CD4-positive, alpha-beta T cell treated with Interleukin-6 at 100 ng/mL for 8 hours (primary cell): ENCODE measurements at regions not wholly inside any gene's neighbourhood (a gene's known extent, or its start where the extent isn't known, plus 50 kb on each side); places are given as distances from the start of the nearest gene placed in this dataset.

Experiments used
- DNase-seq: peaks from one replicate; pipeline ENCODE4 v3.0.0-alpha.2; 2020; ENCODE audit warnings: mixed read lengths, low spot score

DNA sequence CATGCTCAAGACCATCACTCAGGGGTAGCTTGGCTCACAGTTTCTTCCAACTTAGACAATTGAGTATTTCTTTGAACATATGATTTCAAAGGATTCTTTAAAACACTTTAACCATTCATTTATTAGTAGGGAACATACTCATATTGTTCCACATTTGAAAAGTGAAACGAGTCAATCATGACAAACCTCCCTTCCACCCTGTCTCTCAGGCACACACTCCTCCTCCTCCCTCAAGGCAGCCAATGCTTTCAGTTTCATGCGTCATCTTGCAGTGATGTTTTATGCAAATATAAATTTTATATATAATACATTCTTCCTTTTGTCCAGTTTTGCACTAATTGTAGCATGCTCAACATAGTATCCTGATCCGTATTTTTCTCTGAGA, 126.0 kb upstream of the BOD1 start:
- DNase-seq: no peak

DNA sequence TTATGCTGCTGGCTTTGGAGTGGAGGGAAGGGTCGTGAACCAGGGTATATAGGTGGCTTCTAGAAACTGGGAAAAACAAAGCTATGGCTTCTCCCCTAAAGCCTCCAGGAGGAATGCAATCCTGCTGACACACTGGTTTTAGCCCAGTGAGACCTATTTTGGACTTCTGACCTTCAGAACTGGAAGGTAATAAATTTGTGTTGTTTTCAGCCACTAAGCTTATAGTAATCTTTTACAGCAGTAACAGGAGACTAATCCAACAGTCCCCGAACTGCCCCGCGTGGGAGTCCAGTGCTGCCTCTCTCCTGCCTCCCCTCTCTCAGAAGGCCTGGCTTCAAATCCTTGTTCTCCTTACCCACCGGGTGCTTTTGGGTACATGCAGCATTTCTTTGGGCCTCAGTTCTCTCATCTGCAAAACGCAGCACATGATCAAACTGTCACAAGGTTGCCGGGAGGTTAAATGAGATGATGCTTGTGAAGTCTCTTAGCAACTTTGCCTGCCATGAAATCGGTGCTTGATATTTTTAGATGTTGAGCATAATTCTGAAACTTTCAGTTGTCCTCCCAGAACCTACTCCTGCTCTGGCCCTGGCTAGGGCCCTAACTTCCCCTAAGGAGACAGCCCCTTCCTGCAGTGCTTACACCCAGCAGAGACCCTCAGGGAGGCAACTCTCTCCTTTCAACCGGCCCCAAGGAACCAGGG, 127.3 kb upstream of the BOD1 start:
- no peak for DNase-seq

DNA sequence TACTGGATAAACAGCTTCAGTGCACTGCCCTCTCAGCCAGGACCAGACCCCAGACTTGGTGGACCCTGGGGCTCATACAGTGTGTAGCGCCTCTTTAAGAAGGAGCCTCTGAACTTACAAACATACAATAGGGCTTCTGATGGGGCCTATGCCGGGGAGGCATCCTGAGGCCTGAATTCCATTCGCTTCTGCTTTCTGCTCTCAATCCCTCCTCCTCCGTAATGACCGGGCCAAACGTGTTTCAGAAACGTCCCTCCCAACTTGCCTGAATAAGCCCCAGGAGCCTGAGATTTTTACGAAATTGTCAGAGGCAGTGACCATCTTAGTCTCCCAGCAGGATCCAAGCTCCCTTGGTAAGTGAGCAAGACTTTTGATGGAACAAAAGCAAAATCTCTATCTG, 128.1 kb upstream of the BOD1 start:
- DNase-seq: no peak

DNA sequence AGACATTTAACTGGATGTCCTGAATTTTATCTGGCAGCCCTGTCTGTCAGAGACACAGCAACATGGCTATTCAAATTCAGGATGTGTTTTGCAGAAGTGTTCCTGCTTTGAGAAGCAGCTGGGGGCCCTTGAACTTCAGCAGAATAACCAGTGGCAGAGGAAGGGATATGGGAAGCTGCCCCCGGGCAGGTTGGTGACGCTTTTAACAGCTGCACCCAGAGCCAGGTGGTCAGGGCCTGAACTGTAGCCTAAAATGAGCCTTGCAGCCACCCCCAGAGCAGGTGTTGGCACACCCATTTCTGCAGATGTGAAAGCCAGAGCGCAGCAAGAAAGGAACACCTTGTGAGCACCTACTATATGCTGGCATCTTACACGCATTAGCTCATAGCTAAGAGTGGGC, 128.7 kb upstream of the BOD1 start:
- no peak for DNase-seq

DNA sequence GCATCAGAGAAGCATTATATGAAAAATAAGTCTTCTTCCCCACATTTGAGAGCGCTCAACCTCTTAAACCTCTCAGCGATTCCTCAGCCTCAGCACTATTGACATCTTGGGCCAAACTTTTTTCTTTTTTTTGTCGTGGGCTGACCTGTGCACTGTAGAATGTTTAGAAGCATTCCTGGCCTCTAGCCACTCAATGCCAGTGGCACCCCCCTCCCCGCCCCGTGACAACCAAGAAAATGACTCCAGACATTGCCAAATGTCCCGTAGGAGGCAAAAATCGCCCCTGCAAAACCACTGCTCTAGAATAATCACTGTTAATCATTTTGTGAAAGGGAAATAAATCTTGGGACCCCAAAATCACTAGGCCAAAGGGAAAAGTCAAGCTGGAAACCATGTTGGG, 129.1 kb upstream of the BOD1 start:
- DNase-seq: no peak

DNA sequence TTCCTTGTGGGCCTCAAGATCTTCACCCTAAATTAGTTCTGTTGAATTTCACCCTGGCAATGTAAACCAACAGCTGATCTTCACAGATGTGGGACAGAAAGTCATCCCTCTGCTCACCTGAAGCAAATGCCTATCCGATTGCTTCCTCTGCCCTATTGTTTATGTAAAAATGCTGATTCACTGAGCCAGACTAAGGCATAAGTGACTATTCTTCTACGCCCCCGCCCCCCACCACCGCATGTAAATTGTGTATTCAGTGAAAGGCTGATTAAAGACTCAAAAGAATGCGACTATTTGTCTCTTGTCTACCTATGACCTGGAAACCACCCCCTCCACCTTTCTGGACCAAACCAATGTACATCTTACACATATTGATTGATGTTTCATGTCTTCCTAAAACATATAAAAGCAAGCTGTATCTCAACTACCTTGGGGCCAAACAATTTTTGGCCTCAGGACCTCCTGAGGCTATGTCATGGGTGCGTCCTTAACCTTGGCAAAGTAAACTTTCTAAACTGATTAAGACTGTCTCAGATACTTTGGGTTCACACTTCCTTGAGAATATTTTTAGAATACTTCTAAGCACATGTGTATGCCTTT, 129.7 kb upstream of the BOD1 start:
- DNase-seq: no peak

DNA sequence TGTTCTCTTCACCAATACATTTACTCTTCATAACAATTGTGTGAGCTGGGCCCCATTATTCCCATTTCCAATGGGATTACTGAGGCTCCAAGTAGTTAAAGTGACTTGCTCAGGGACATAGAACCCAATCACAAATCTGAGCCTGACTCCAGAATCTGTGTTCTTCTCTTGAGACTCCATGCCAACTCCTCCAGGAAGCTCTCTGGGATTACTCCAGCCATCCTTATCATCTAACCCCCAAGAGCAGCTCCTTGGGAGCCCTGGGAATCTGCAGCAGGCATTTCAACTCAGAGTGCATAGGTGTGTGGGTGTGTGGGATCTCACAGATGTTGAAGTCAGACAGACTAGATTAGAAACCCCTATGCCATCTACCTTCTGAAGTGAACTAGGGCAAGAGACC, 131.4 kb upstream of the BOD1 start:
- DNase-seq: no peak

DNA sequence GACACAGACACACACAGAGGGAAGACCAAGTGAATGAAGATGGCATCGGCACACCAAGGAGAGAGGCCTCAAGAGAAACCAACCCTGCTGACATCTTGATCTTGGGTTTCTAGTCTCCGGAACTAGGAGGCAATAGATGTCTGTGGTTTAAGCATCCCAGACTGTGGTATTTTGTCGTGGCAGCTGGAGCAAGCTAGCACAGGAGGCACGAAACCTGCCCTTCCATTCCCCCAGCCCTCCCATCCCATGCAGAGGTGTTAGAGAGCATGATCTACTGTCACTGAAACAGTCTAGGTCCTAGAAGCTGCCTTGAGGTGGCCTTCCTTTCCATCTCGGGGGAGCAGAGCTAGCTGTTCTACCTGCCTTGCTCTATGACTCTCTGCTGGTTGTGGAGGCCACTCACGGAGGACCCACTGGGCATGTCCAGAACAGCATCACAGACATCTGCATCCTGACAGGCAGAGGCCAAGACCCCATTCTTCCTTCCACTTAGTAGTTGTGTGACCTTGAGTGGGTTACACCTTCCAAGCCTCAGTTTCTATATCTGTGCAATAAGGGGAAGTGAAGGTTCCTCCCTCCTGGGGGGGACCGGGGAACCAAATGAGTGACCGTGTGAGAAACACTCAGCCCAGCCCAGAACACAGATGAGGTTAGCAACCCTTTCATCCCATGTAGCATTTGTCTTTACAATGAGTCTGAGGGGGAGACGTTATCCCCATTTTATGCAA, 134.3 kb upstream of the BOD1 start:
- no peak for DNase-seq

DNA sequence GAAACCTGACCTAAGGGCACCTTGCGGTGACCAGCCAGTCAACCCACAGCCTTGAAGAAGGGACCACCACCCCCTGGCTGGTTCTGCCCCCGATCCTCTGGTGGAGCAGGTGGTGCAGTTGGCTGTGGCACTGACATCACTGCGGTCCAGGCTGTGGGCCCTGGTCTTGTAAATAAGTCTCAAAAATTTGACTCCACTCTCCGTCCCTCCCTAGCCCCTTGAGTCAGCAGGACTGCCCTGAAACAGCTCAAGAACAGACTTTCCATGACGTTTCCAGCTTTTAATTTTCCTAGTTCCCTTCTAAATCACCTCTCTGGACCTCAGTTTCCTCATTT, 134.8 kb upstream of the BOD1 start:
- no peak for DNase-seq

DNA sequence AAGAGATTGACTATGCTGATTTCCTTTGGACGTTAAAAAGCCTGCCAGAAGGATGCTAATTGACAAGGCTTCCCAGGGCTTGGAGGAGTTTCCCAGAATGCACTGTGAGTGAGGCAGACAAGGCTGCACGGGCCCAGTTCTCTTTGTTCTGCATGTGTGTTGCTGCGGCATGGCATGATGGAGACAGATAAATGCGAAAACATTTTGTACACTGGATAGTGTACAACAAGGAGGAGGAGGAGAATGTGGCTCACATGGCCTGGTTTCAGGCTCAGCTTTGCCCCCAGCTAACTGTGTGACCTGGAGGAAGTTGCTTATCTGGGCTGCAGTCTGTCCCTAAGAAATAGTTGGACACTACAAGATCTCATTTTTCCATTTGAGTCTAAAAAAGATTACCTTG, 135.5 kb upstream of the CPEB4 start:
- DNase-seq: no peak

DNA sequence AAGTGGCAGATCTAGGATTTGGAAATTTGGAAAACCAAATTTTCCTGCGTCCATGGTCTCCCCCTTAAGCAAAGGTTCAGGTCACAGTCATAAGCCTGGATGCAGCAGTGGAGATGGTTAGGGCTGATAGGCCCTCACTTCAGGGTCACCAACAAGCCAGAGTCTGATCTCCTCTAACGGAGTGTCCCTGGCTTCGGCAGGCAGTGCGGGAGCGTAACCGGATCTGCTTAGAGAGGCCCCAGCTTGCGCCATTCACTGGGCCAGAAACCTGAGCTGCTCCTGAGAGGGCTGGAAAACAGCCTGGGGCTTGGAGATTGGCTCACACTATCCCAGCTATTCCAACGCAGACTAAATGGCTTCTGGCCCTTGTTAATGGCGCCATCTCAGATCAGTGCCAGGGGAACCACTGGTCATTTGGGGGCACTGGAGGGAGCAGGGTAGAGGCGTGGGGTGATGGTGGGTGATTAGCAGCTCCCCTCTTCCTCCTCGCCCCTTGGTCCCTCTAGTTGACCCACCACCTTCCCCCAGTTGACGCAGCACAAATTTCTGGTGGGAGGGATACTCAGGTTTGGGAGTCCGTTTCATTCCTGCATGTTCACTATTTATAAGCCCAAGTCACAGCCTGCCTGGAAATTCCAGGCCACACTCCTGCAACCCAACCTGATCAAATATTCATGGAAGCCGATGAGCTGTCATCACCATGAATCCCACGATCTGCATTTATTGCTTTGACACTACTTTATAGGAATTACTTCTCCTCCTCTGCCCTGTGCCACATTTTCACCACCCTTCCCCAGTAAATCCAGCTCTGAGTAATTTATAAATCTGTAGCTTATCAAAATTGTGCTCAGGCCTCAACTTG, 134.6 kb upstream of the CPEB4 start:
- DNase-seq: no peak

DNA sequence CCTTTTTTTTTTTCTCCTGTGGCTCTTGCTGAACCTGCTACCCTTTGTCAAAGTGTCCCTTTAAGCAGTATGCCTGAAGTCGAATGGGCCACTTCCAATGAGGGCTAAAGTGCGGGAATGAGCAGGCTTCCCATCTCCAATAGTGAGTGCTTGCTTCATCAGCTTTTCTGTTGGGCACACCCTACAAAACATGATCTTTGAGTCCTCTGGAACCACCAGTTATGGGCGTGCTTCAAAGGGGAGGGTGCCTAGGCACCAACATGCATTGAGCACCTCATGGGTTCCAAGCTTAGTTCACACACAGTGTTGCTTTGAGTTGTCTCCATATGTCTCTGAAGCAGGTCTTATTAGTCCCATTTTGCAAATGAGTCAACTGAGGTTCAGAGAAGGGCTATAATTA, 132.8 kb upstream of the CPEB4 start:
- DNase-seq: no peak

DNA sequence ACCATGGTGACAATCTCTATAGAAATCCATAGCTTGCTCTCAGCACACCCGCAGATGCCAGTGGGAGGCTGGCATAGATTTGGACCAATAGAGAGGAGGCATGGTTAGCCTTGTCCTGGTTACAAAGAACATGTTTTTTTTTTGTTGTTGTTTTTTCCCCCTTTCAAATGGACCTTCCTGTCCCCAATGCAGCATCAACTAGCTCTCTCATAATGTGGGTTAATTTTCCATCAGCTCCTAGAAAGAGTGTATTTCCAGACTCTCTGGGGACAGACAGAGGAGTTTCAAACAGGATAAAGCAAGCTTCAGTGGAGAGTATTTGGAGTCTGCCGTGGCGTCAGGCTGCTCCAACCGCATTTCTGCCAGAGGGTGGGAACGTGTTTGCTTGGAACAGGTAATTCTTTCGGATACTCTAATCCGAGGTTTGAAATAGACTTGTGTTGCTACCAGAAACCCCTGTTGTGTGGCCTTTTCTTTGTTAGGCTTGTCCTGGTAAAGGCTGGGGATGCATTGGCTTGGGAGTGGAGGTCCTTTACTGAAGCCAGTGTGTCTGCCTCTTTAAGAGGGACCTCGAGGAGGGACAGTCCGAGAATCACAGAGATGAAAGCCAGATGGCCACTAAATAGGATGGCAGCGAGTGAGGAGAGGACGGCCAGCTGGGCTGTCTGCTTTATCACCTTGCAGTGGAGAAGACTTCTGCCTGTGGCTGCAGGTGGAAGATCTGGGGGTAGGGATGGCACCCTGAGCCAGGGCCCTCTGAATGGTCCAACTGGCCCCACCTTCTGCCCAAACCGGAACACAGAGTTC, 130.5 kb upstream of the CPEB4 start:
- no peak for DNase-seq

DNA sequence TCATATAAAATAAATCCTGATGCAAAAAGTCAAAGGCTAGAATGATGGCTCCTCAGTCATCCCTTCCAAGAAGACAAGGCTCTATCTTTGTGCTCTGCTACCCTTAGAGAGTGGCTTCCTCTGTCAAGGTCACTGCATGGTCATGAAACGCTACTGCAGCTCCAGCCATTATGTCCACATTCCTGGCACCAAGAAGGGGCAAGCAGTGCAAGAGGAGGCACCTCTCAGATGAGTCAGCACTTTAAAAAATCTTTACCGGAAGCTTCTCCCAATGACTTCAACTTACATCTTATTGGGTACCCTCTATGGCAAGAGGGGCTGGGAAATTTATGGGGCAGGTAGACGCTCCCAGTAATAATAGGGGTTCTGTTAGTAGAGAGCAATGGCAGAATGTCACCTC, 129.5 kb upstream of the CPEB4 start:
- no peak for DNase-seq

DNA sequence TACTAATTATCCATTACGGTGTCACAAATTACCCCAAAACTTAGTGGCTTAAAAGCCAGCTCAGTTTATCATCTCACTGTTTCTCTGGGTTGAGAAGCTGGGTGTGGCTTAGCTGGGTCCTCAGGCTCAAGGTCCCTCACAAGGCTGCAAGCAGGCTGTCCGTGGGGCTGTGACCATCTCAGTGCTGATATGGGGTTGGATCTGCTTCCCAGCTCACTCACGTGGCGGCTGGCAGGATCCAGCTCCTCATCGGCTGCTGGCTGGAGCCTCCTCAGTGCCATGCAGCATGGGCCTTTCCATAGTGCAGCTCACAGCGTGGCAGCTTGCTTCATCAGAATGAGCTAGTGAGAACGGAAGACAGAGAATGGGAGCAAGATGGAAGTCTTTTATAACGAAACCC, 128.5 kb upstream of the CPEB4 start:
- no peak for DNase-seq

DNA sequence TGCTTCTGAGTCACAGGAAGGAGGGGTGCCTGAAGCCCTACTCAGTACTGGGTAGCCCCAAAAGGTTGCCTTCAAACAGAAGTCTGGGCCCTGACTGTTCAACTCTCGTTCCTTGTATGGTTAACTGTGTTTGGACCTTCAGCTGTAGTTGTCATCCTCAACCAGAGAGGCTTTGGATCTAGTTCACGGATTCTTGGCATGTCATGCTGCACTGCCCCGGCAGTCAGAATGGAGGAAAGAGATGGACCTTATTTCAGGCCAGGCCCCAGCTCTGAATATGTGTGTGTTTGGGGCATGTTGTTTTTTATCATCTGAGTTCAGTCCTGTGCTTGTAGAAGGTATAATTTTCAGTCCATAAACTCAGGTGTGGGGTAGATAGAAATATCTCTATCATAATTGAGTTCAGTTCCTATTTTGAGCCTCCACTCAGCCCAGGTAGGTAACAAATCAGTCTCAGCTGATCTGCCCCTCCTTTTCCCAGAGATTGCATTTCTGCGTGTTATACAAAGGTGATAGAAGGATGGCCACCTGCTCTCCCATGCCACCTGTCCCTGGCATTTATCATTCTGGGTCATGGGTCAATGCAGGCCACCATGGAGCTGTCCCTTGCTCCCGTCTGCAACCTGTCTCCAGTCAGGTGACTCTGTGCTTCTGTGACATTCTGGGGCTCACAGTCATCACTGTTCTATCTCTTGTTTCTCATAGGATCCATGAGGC, 127.5 kb upstream of the CPEB4 start:
- DNase-seq: no peak

DNA sequence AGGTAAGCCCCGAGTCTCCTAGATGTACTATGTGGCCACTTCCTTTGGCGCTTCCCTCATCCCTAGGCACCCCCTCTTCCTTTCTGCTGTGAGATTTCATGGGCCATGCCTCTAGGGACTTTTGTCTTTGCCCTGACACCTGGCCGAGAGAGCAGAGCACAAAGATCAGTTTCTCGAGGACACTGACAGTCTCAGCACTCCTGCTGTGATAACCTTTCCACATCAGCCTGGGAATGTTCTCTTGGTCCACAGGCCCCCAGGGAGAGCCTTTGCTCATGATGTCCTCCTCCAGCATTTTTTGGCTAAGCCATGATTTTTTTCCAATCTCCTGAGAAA, 127.0 kb upstream of the CPEB4 start:
- DNase-seq: no peak

DNA sequence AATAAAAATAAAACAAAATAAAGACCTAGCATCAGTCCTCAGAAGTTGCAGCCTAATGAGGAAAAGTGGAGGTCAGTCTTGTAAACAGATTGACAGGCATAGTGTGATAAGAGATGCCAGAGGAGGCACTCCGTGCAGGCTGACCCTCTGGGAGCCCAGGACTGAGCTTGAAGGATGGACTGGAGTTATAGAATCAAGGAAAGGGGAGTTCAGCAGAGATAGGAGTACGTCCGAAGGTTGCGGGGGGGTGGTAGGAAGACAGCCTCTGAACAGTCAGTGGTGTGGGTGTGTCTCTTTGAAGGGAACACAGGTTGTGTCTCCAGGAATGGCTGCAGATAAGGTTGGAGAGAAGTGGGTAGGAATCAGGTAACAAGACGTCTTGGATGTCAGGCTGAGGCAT, 126.1 kb upstream of the CPEB4 start:
- no peak for DNase-seq

DNA sequence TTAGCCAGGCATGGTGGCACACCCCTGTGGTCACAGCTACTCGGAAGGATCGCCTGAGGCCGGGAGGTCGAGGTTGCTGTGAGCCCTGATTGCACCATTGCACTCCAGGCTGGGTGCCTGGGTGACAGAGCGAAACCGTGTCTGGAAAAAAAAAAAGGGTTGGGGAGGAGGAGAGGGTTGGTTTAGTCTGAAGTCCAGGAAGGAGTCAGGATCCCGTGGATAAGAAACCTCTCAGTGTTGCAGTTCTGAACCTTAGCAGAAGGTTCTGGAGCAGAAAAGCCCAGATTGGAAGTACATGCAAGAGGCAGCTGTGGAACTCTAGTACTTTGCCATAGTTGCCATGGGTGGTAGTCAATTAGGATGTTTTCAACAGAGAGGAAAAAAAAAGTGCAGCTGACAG, 125.2 kb upstream of the CPEB4 start:
- DNase-seq: no peak

DNA sequence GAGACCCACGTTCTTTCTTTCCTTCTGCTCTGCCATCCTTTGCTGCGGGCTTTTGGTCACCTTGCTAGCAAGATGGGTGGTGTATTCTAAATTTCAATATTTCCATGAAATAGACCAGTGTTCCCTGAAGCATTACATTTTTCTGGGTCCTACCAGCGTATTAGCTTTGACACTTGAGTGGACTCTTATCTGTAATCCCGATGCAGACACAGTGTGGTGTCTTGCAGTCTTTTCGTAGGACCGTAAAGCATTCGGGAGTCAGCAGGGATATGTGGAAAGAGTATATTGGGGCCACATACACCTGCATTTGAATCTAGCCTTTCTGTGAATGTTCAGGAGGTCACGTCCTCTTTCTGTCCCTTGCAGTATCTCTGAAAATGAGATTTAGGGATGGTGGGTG, 124.7 kb upstream of the CPEB4 start:
- DNase-seq: no peak

DNA sequence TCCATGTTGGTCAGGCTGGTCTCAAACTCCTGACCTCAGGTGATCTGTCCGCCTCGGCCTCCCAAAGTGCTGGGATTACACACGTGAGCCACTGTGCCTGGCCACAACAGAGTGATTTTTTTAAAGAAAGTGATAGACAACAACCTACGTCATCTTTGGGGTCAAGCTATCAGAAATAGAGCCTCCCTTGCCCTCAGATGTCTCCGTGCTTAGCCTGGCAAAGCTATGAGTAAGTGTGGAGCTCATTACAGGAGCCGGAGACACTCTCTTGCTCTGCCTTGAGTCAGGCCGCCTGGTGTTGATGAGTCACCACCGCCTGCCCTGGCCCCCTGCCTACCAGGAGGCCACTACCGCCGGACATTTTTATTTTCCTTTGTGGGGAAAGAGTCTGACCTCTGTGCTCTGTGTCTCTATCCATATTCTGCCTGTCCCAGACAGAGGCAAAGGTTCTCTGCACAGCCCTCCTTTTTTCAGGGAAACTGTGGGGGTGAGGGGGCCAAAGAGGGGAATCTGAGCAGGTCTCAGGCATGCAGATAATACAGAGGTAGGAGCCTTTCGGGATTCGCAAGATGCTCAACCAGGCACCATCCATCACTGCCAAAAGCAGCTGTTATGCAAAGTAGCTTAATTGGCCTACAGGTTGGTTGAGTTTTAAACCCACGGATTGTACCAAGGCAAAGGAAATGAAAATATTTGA, 123.7 kb upstream of the CPEB4 start:
- no peak for DNase-seq
